Fibroblast of the aortic adventitia (primary cell): ENCODE measurements at regions not wholly inside any gene's neighbourhood (a gene's known extent, or its start where the extent isn't known, plus 50 kb on each side); places are given as distances from the start of the nearest gene placed in this dataset.

Source experiments
- DNase-seq: peaks from one replicate; pipeline ENCODE4 v3.0.0-alpha.2; 2010; ENCODE audit warnings: low read depth
- H3K4me3 ChIP-seq: 2 replicates; pipeline ENCODE4 v1.5.1; 2011; ENCODE audit warnings: low read depth, mild to moderate bottlenecking, control low read depth, low read length, moderate library complexity
- TF ChIP-seq, protein P1 (sequence below): IDR thresholded peaks from 2 replicates; pipeline ENCODE4 v1.5.1; 2011; ENCODE audit warnings: mild to moderate bottlenecking, low read length, control low read depth, inconsistent platforms; ENCODE audit not compliant: insufficient read depth

DNA sequence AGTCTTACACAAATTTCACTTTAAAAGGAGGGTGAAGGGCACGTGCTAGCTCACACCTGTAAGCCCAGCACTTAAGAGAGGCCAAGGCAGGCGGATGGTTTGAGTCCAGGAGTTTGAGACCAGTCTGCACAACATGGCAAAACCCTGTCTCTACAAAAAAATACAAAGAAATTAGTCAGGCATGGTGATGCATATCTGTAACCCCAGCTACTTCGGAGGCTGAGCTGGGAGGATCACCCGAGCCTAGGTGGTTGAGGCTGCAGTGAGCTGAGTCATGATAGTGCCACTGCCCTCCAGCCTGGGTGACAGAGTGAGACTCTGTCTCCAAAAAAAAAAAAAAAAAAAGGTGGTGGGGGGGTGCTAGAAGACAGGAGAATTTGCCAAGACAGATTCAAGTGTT lies 237.3 kb upstream of the KLF14 start:
- H3K4me3 ChIP-seq: no peak overlapping the region
- TF ChIP-seq, protein P1, sequence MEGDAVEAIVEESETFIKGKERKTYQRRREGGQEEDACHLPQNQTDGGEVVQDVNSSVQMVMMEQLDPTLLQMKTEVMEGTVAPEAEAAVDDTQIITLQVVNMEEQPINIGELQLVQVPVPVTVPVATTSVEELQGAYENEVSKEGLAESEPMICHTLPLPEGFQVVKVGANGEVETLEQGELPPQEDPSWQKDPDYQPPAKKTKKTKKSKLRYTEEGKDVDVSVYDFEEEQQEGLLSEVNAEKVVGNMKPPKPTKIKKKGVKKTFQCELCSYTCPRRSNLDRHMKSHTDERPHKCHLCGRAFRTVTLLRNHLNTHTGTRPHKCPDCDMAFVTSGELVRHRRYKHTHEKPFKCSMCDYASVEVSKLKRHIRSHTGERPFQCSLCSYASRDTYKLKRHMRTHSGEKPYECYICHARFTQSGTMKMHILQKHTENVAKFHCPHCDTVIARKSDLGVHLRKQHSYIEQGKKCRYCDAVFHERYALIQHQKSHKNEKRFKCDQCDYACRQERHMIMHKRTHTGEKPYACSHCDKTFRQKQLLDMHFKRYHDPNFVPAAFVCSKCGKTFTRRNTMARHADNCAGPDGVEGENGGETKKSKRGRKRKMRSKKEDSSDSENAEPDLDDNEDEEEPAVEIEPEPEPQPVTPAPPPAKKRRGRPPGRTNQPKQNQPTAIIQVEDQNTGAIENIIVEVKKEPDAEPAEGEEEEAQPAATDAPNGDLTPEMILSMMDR: no peak
- DNase-seq: no peak

DNA sequence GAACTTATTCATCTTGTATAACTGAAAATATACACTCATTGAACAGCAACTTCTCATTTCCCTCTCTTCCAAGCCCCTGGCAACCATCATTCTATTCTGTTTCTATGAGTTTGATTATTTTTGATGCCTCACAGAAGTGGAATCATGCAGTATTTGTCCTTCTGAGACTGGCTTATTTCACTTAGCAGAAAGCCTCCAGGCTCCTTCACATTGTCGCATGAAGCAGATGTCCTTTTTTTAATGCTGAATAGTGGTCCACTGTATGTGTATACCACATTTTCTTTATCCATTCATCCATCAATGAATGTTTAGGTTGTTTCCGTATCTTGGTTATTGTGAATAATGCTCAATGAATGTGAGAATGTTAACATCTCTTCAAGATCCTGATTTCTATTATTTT lies 238.2 kb upstream of the KLF14 start:
- no peak for DNase-seq
- no peak overlapping the region for H3K4me3 ChIP-seq
- TF ChIP-seq, protein P1: no peak

DNA sequence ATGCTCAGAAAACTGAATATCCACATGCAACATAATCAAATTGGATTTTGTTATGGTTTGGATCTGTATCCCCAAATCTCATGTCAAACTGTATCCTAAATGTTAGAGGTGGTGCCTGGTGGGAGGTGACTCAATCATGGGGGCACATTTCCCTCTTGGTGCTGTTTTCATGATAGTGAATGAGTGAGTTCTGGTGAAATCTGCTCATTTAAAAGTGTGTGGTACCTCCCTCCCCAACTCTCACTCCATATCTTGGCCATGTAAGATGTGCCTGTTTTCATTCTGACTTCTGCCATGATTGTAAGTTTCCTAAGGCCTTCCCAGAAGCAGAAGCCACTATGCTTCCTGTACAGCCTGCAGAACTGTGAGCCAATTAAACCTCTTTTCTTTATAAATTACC lies 239.6 kb upstream of the KLF14 start:
- H3K4me3 ChIP-seq: no peak overlapping the region
- no peak for DNase-seq
- TF ChIP-seq, protein P1: no peak

DNA sequence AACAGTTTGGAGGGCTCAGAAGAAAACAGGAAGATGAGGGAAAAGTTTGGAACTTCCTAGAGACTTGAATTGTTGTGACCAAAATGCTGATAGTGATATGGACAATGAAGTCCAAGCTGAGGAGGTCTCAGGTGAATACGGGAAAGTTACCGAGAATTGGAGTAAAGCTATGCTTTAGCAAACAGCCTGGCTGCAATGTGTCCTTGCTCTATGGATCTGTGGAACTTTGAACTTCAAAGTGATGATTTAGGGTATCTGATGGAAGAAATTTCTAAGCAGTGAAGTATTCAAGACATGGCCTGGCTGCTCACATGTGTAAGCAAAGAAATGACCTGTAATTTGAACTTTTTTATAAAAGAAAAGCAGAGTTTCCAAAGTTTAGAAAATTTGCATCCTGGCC lies 240.2 kb upstream of the KLF14 start:
- no peak overlapping the region for H3K4me3 ChIP-seq
- TF ChIP-seq, protein P1: no peak
- no peak for DNase-seq

DNA sequence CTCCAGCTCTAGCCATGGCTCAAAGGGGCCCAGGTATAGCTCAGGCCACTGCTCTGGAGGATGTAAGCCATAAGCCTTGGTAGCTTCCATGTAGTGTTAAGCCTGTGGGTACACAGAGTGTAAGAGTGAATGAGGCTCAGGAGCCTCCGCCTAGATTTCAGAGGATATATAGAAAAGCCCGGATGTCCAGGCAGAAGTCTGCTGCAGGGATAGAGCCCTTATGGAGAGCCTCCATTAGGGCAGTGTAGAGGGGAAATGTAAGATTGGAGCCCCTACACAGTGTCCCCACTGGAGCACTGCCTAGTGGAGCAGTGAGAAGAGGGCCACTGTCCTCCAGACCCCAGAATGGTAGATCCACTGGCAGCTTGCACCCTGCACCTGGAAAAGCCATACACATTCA lies 240.8 kb upstream of the KLF14 start:
- TF ChIP-seq, protein P1: no peak
- no peak overlapping the region for H3K4me3 ChIP-seq

DNA sequence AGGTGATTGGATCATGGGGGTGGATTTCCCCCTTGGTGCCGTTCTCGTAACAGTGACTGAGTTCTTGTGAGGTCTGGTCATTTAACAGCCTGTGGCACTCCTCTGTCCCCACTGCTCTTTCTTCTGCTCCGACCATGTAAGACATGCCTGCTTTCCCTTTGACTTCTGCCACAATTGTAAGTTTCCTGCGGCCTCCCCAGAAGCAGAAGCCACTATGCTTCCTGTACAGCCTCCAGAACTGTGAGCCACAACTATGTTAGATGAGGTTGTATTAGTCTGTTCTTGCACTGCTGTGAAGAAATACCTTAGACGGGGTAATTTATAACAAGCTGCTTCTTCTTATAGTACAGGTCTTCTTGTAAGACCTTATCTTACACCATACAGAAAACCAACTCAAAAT lies 241.7 kb upstream of the KLF14 start:
- TF ChIP-seq, protein P1: no peak
- no peak overlapping the region for H3K4me3 ChIP-seq
- DNase-seq: no peak

More for the DNA sequence above, 240.8 kb upstream of the KLF14 start:
- no peak for DNase-seq

DNA sequence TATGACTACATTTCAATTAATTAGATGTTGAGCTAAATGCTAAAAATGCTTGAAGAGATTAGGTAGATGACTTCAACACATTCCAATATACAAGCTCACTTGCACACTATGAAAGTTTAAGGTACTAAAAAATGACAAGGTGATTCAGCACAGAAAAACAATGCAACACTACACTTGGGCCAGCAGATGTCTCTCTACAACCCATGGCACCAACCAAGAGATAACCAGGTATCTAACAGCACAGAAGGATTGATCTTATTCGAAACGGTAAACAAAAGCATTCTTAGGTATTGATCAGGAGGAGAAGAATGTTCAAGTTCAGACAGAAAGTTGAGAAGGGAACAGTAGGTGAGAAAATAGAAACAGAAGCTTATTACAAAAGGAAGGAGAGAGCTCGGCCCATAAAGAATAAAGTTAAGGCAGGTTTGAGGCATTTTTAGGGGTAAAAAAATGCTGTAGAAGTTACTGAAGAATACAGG lies 248.2 kb upstream of the KLF14 start:
- TF ChIP-seq, protein P1: peak; percentile 71
- no peak overlapping the region for H3K4me3 ChIP-seq
- DNase-seq: peak; percentile 58
